HG03045 (cell line): ENCODE measurements at regions not wholly inside any gene's neighbourhood (a gene's known extent, or its start where the extent isn't known, plus 50 kb on each side); places are given as distances from the start of the nearest gene placed in this dataset.

Experiments
- ATAC-seq: cut with Tn5 transposase; IDR thresholded peaks from one replicate; pipeline ENCODE4 v1.9.1; 2021; ENCODE audit warnings: mild to moderate bottlenecking, moderate library complexity; ENCODE audit not compliant: unreplicated experiment

- ATAC-seq = no peak
Measured at GRCh38 chr17:77882481-77883212, 75.9 kb upstream of the TNRC6C start.

GRCh38 chr17:77883213-77883650 is 75.3 kb upstream of the TNRC6C start:
- no peak for ATAC-seq

- no peak for ATAC-seq
Measured at GRCh38 chr17:77884019-77884418, 74.5 kb upstream of the TNRC6C start.

GRCh38 chr17:77884967-77885641 is 73.4 kb upstream of the TNRC6C start:
- no peak for ATAC-seq

- ATAC-seq = no peak
Measured at GRCh38 chr17:77885678-77886386, 72.7 kb upstream of the TNRC6C start.

- no peak for ATAC-seq
Measured at GRCh38 chr17:77886387-77886728, 72.1 kb upstream of the TNRC6C start.

- no peak for ATAC-seq
Measured at GRCh38 chr17:77887110-77887463, 71.4 kb upstream of the TNRC6C start.

GRCh38 chr17:77887464-77888241 is 70.8 kb upstream of the TNRC6C start:
- ATAC-seq = no peak

- ATAC-seq = no peak
Measured at GRCh38 chr17:77888242-77889134, 70.0 kb upstream of the TNRC6C start.

GRCh38 chr17:77889135-77889505 is 69.4 kb upstream of the TNRC6C start:
- ATAC-seq = no peak

- ATAC-seq = no peak
Measured at GRCh38 chr17:77889866-77890760, 68.4 kb upstream of the TNRC6C start.

- ATAC-seq = no peak
Measured at GRCh38 chr17:77890771-77891170, 67.7 kb upstream of the TNRC6C start.

GRCh38 chr17:77891602-77892001 is 66.9 kb upstream of the TNRC6C start:
- no peak for ATAC-seq

GRCh38 chr17:77892031-77892430 is 66.5 kb upstream of the TNRC6C start:
- no peak for ATAC-seq

GRCh38 chr17:77892469-77893143 is 65.9 kb upstream of the TNRC6C start:
- ATAC-seq = no peak

- ATAC-seq = no peak
Measured at GRCh38 chr17:77893144-77894044, 65.1 kb upstream of the TNRC6C start.

GRCh38 chr17:77894126-77894956 is 64.2 kb upstream of the TNRC6C start:
- no peak for ATAC-seq
